ENCODE measurements at regions not wholly inside any gene's neighbourhood (a gene's known extent, or its start where the extent isn't known, plus 50 kb on each side); places are given as distances from the start of the nearest gene placed in this dataset.

GRCh38 chr1:157388057-157388456, 164.3 kb downstream of the FCRL5 start:
- TF ChIP-seq CTCF (conservative IDR thresholded peaks at IDR 0.05; ENCODE audit: low read length) (no peak), EZH2phosphoT487 (IDR thresholded peaks at IDR 0.05; ENCODE audit: borderline replicate concordance) (no peak)

Measured in Loucy (cell line).